Neuronal stem cell (in vitro differentiated cells): ENCODE measurements at regions not wholly inside any gene's neighbourhood (a gene's known extent, or its start where the extent isn't known, plus 50 kb on each side); places are given as distances from the start of the nearest gene placed in this dataset.
A peak's percentile ranks its signal among the peaks of the same experiment; 100 is the strongest.

Experiments
- DNase-seq: peaks from one replicate; pipeline ENCODE4 v3.0.0-alpha.2; 2013; ENCODE audit warnings: low spot score
- H2AFZ ChIP-seq: one replicate; pipeline ENCODE4 v1.6.1; 2013; ENCODE audit warnings: mild to moderate bottlenecking, low read length, inconsistent platforms
- H2AK5ac ChIP-seq: 2 replicates; pipeline ENCODE4 v1.6.1; 2013; ENCODE audit warnings: low read depth, mild to moderate bottlenecking, inconsistent platforms, low read length, moderate library complexity, mixed read lengths
- H2BK120ac ChIP-seq: 2 replicates; pipeline ENCODE4 v1.6.1; 2013; ENCODE audit warnings: low read depth, mild to moderate bottlenecking, inconsistent platforms, low read length, moderate library complexity, mixed read lengths
- H2BK12ac ChIP-seq: one replicate; pipeline ENCODE4 v1.6.1; 2013; ENCODE audit warnings: low read length, inconsistent platforms
- H2BK15ac ChIP-seq: 2 replicates; pipeline ENCODE4 v1.6.1; 2013; ENCODE audit warnings: mild to moderate bottlenecking, low read length, inconsistent platforms, mixed read lengths
- H2BK5ac ChIP-seq: one replicate; pipeline ENCODE4 v1.6.1; 2013; ENCODE audit warnings: inconsistent platforms, mild to moderate bottlenecking, low read length, moderate library complexity
- H3K14ac ChIP-seq: one replicate; pipeline ENCODE4 v1.6.1; 2013; ENCODE audit warnings: low read length, inconsistent platforms
- H3K18ac ChIP-seq: 2 replicates; pipeline ENCODE4 v1.6.1; 2013; ENCODE audit warnings: low read length, inconsistent platforms
- H3K23ac ChIP-seq: 2 replicates; pipeline ENCODE4 v1.6.1; 2013; ENCODE audit warnings: low read depth, mild to moderate bottlenecking, mixed read lengths, low read length, inconsistent platforms; ENCODE audit not compliant: poor library complexity
- H3K27ac ChIP-seq: replicated peaks from 3 replicates; pipeline ENCODE4 v1.5.1; 2013; ENCODE audit warnings: low read length, inconsistent platforms
- H3K27me3 ChIP-seq, 3 experiments: 2 replicates each; pipeline ENCODE4 v1.6.1; 2013; ENCODE audit warnings: low read length in 3 of 3, mild to moderate bottlenecking in 2 of 3, inconsistent platforms in 1 of 3, low read depth in 1 of 3, mixed read lengths in 1 of 3, moderate library complexity in 1 of 3; ENCODE audit not compliant: control insufficient read depth in 3 of 3, insufficient read depth in 3 of 3
- H3K36me3 ChIP-seq, 2 donors: replicated peaks in 1 of 2; 2 replicates each; pipeline ENCODE4 v1.6.1; 2013; ENCODE audit warnings: low read length in 2 of 2; ENCODE audit not compliant: control insufficient read depth in 2 of 2, insufficient read depth in 2 of 2
- H3K4ac ChIP-seq: 2 replicates; pipeline ENCODE4 v1.6.1; 2013; ENCODE audit warnings: inconsistent platforms, mild to moderate bottlenecking, low read length, moderate library complexity
- H3K4me1 ChIP-seq, 2 donors: 1 replicate in 1 of 2; 2 replicates in 1 of 2; pipeline ENCODE4 v1.6.1; 2013; ENCODE audit warnings: low read length in 2 of 2, low read depth in 1 of 2; ENCODE audit not compliant: control insufficient read depth in 2 of 2, insufficient read depth in 1 of 2
- H3K4me2 ChIP-seq: one replicate; pipeline ENCODE4 v1.6.1; 2013; ENCODE audit warnings: mild to moderate bottlenecking, low read length, inconsistent platforms; ENCODE audit not compliant: insufficient read depth, poor library complexity, severe bottlenecking
- H3K4me3 ChIP-seq, 2 donors: 2 replicates each; pipeline ENCODE4 v1.5.1; 2013; ENCODE audit warnings: low read length in 2 of 2, mild to moderate bottlenecking in 2 of 2, inconsistent platforms in 1 of 2, moderate library complexity in 1 of 2
- H3K79me1 ChIP-seq: one replicate; pipeline ENCODE4 v1.6.1; 2013; ENCODE audit warnings: low read depth, mild to moderate bottlenecking, inconsistent platforms, low read length, moderate library complexity
- H3K9ac ChIP-seq: one replicate; pipeline ENCODE4 v1.6.1; 2013; ENCODE audit warnings: mild to moderate bottlenecking, low read depth, low read length, inconsistent platforms; ENCODE audit not compliant: poor library complexity
- H3K9me3 ChIP-seq, 2 donors: replicated peaks in 1 of 2; 2 replicates each; pipeline versions ENCODE3 to v1.6.1; 2013; ENCODE audit warnings: low read length in 2 of 2, mild to moderate bottlenecking in 2 of 2, inconsistent platforms in 1 of 2, low read depth in 1 of 2, mixed read lengths in 1 of 2, moderate library complexity in 1 of 2; ENCODE audit not compliant: control insufficient read depth in 2 of 2, insufficient read depth in 1 of 2
- H4K8ac ChIP-seq: one replicate; pipeline ENCODE4 v1.6.1; 2013; ENCODE audit warnings: low read depth, mild to moderate bottlenecking, inconsistent platforms, low read length, moderate library complexity
- H4K91ac ChIP-seq: one replicate; pipeline ENCODE4 v1.6.1; 2013; ENCODE audit warnings: low read length, low read depth, mild to moderate bottlenecking, inconsistent platforms; ENCODE audit not compliant: poor library complexity
- WGBS, 2 donors: extraction: QIAGEN DNeasy Blood & Tissue Kit; methylation state at CpG; one replicate each; pipeline ENCODE4 v1.1.7; 2013; ENCODE audit warnings: missing lambda C conversion rate in 2 of 2, mixed read lengths in 1 of 2; ENCODE audit not compliant: insufficient read length in 2 of 2, insufficient replicate concordance in 1 of 2; ENCODE audit errors: extremely low coverage in 2 of 2; 5-methylcytosine and 5-hydroxymethylcytosine counted together

DNA sequence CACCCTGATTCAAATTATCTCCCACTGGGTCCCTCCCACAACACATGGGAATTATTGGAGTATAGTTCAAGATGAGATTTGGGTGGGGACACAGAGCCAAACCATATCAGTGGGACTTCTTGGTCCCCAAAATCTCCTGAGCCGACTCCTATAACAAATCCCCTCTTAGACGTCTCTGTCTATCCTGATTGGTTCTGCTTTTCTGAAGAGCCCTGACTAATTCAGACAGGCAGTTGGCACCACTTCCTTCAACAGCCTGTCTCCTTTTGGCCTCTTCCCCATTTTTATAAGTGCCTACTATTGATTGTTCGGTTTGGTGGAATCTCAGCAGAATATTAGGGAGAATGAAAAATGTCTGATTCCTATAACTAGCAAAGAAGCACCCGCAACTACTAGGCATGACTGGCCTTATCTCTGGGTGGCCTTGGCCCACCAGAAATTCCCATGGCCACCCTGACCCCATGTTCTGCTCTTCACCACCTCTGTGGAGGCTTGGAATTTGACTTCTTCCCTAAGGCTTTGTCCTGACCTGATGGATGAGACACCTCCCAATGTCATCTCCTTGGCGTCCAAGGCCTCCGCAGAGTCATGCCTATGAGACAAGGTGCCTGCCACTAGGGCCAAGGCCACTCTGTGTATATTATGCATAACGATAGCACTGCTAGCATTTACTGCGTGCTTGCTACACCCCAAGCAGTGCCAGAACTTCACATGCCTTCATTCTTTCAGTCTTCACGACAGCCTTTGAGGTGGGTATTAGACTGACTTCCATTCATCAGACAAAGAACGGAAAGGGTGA is 218.9 kb upstream of the COPS8 start:
- Histone ChIP-seq H3K9me3 (peaks cover 3 to 40% of the 10 kb centered on the region in 2 donors), H2AFZ (no peak overlapping the region), H4K91ac (no peak overlapping the region), H3K4ac (no peak overlapping the region), H2BK15ac (no peak overlapping the region), H3K23ac (no peak overlapping the region), H2AK5ac (no peak overlapping the region), H3K27me3 (no peaks in the 10 kb centered on the region), H3K27ac (no peak overlapping the region), H3K9ac (no peak overlapping the region), H3K79me1 (no peaks in the 10 kb centered on the region), H2BK12ac (no peak overlapping the region), H3K4me2 (no peak overlapping the region), H3K36me3 (no peaks in the 10 kb centered on the region), H4K8ac (no peak overlapping the region), H3K4me1 (peaks cover 0 to 11% of the 10 kb centered on the region in 2 donors), H3K18ac (no peak overlapping the region), H3K14ac (no peak overlapping the region), H3K4me3 (no peak overlapping the region), H2BK120ac (no peak overlapping the region), H2BK5ac (no peak overlapping the region)
- DNase-seq: no peak
- no CpG with 5 or more reads among the region's 10 CpGs for WGBS, 2 donors

DNA sequence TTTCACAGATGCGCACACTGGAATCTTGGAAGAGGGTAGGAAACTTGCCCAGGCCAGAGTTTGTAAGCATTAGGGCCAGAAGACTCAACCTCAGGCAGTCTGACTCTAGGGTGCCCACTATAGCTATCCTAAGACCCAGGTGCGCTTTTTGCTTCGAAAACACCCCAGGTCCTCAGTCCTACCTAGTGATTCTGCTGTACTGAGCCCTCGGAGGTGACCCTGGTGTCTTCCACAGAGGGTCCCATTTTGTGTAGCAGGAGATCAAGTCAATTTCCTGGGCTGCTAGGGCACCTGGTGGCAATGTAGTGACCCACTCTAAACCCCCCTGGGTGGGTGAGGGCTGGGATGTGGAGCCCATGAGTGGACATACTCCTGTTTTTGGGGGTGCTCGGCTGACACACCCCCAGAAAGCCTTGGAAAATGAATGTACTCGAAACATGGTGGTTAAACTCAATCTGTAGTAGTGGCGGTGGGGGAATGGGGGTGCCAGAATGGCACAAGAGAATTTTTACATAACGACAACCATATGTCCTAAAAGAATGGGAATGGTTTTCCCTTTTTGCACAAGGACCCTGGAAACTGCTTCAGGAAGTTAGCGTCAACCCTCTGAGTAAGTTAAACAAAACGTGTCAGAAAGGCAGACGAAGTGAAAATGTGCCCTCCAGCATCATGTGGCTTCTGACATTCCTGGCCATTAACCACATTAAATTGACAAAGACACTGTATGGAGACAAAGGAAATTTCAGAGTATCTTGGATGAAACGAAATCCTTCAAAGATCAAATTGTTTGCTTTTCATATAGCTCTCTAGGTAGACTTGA is 218.0 kb upstream of the COPS8 start:
- Histone ChIP-seq H3K36me3 (no peaks in the 10 kb centered on the region), H3K18ac (no peak overlapping the region), H2AFZ (no peak overlapping the region), H3K14ac (no peak overlapping the region), H3K4me2 (no peak overlapping the region), H3K9ac (no peak overlapping the region), H3K4ac (no peak overlapping the region), H3K23ac (no peak overlapping the region), H4K91ac (no peak overlapping the region), H3K27me3 (no peaks in the 10 kb centered on the region), H2BK12ac (no peak overlapping the region), H2BK120ac (no peak overlapping the region), H3K4me3 (no peak overlapping the region), H2BK5ac (no peak overlapping the region), H3K9me3 (peaks cover 3 to 36% of the 10 kb centered on the region in 2 donors), H2BK15ac (no peak overlapping the region), H4K8ac (no peak overlapping the region), H3K27ac (no peak overlapping the region), H2AK5ac (no peak overlapping the region), H3K4me1 (peaks cover 0 to 8% of the 10 kb centered on the region in 2 donors), H3K79me1 (no peaks in the 10 kb centered on the region)
- WGBS, 2 donors: no CpG with 5 or more reads among the region's 12 CpGs
- no peak for DNase-seq

DNA sequence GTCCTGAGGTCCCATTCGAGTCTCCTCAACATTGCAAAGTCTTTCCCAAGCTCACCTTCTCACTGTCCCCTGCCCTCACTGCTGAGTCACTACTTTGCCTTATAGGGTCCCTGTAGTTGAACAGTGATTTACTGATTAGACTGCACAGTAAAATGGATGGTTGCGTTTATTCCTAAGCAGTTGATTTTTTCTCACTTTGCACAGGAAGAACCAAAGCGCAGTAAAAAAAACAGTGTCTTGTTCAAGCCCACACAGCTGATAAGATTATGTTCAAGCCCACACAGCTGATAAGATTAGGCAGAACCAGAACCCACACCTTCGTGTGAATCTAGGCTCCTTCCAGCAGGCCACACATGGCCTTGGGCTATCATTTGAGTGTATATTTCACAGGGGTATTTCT is 215.3 kb upstream of the COPS8 start:
- Histone ChIP-seq H3K27ac (no peak overlapping the region), H2AFZ (no peak overlapping the region), H3K23ac (no peak overlapping the region), H2AK5ac (no peak overlapping the region), H2BK5ac (no peak overlapping the region), H3K36me3 (no peaks in the 10 kb centered on the region), H3K4me1 (peaks cover 0 to 8% of the 10 kb centered on the region in 2 donors), H3K4me3 (no peak overlapping the region), H3K9ac (no peak overlapping the region), H2BK120ac (no peak overlapping the region), H3K9me3 (peaks cover 0 to 19% of the 10 kb centered on the region in 2 donors), H3K4me2 (no peak overlapping the region), H3K27me3 (no peaks in the 10 kb centered on the region), H3K18ac (no peak overlapping the region), H4K91ac (no peak overlapping the region), H2BK15ac (no peak overlapping the region), H3K14ac (no peak overlapping the region), H4K8ac (no peak overlapping the region), H3K4ac (no peak overlapping the region), H3K79me1 (no peaks in the 10 kb centered on the region), H2BK12ac (no peak overlapping the region)
- WGBS, 2 donors: no CpG with 5 or more reads among the region's 4 CpGs
- no peak for DNase-seq

DNA sequence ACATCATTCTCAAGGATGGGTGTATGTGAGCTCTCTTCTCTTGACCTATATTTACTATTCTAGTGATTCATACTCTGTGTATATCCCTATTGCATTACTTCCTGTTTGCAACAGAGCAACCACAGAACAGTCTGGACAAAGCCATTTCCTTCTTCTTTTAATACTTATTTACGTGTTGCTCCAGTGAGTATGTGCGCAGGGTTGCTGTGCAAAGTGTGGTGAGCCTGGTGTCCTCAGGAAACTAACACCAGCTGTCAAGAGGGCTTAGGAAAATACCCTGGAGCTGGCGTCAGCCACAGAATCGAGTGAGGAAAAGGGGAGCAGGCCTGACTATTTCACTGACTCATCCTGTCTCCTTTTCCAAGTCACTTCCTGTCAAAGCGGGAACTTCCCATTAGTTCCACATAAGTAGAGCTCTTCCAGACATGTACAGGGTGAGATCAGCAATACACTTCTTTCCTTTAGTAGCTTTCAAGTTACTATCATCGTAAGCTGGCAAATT is 214.1 kb upstream of the COPS8 start:
- Histone ChIP-seq H3K23ac (no peak overlapping the region), H3K27ac (no peak overlapping the region), H3K18ac (no peak overlapping the region), H4K91ac (no peak overlapping the region), H3K4me2 (no peak overlapping the region), H2AK5ac (no peak overlapping the region), H2BK5ac (no peak overlapping the region), H3K9ac (no peak overlapping the region), H4K8ac (no peak overlapping the region), H2AFZ (peak overlapping the region; percentile 57), H3K4ac (no peak overlapping the region), H2BK12ac (no peak overlapping the region), H3K9me3 (peaks cover 0 to 13% of the 10 kb centered on the region in 2 donors), H3K79me1 (no peaks in the 10 kb centered on the region), H3K36me3 (no peaks in the 10 kb centered on the region), H3K4me1 (peaks cover 0 to 9% of the 10 kb centered on the region in 2 donors), H3K27me3 (no peaks in the 10 kb centered on the region), H3K14ac (no peak overlapping the region), H3K4me3 (no peak overlapping the region), H2BK15ac (no peak overlapping the region), H2BK120ac (no peak overlapping the region)
- WGBS, 2 donors: no CpG with 5 or more reads among the region's 6 CpGs
- no peak for DNase-seq
